ENCODE measurements at regions not wholly inside any gene's neighbourhood (a gene's known extent, or its start where the extent isn't known, plus 50 kb on each side); places are given as distances from the start of the nearest gene placed in this dataset.
A peak's percentile ranks its signal among the peaks of the same experiment; 100 is the strongest.

GRCh38 chr9:79011461-79011860 is 560.3 kb upstream of the TLE4 start:
- H3K27ac Mint-ChIP-seq (ENCODE audit: unreplicated experiment), result no peak overlapping the region
- H3K4me3 Mint-ChIP-seq (ENCODE audit: unreplicated experiment), result no peak overlapping the region
- DNase-seq (ENCODE audit: low spot score), result no peak
- H3K36me3 Mint-ChIP-seq (ENCODE audit: low read depth, unreplicated experiment), result no peaks in the 10 kb centered on the region
- H3K9me3 Mint-ChIP-seq (ENCODE audit: unreplicated experiment), result peaks cover 4% of the 10 kb centered on the region
- H3K4me1 Mint-ChIP-seq (ENCODE audit: unreplicated experiment), result peaks cover 12% of the 10 kb centered on the region
- H3K27me3 Mint-ChIP-seq (ENCODE audit: unreplicated experiment), result peaks cover 1% of the 10 kb centered on the region
- TF ChIP-seq CTCF (IDR thresholded peaks at IDR 0.05; ENCODE audit: unreplicated experiment), result no peak

DNA sequence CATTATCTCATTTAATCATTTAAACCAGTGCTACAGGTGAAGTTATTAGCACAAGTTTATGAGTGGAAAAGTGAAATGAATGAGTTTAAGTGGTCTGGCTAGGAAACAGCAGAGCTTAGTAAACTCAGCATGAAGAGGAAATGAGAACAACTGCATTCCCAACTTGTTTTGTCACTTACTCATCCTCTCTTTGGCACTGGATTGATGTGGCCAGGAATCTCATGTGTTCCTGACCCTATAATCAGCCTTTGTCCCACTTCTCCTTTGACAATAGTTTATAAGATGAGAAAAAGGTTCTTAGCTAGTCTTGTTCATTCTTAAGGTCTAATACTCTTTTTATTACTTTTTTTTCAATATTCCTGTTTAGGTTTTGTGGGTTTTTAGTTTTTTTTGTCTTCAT is 559.2 kb upstream of the TLE4 start:
- H3K27ac Mint-ChIP-seq (ENCODE audit: unreplicated experiment), result no peak overlapping the region
- peaks cover 18% of the 10 kb centered on the region for H3K4me1 Mint-ChIP-seq (ENCODE audit: unreplicated experiment)
- TF ChIP-seq CTCF (IDR thresholded peaks at IDR 0.05; ENCODE audit: unreplicated experiment), result no peak
- H3K4me3 Mint-ChIP-seq (ENCODE audit: unreplicated experiment), result no peak overlapping the region
- H3K27me3 Mint-ChIP-seq (ENCODE audit: unreplicated experiment), result peaks cover 1% of the 10 kb centered on the region
- DNase-seq (ENCODE audit: low spot score), result no peak
- H3K36me3 Mint-ChIP-seq (ENCODE audit: low read depth, unreplicated experiment), result no peaks in the 10 kb centered on the region
- peaks cover 4% of the 10 kb centered on the region for H3K9me3 Mint-ChIP-seq (ENCODE audit: unreplicated experiment)

DNA sequence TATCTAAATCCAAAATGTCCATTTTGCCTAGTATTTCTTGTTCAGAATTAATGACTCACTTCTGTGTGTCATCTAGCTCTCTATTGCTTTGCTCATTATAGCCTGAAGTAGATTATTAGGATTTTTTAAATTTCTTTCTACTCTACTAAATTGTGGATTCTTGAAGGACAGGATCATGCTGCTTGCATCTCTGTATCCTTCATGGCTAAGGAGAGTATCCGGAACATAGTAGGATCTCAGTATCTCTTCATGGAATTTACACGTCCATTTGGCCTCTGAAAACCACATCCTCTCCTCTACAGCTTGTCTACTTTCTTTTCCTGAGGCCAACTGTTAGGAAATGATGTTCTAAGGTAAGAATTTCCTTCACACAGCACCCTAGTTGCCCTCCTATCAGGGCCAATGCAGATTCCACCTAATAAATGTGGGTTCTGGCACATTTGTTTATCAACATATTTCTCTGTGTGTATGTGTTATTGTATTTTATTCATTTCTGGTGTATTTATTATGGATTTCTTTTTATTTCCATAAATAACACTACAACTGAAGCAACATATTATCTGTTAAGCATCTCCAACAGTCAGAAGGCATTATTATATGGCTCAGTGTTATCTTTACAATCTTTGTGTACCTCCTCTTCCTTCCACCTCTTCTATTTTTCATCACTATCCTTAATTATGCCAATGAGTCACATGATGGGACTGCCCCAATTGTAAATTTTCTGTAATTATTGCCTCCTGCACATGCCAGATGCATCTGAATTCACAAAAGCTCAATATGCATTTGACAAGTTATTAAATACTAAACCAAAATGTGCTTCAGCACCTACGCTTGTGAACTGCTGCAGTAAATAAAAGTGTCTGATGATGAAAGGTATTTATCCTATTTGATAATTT is 557.8 kb upstream of the TLE4 start:
- no peak overlapping the region for H3K4me3 Mint-ChIP-seq (ENCODE audit: unreplicated experiment)
- peaks cover 1% of the 10 kb centered on the region for H3K27me3 Mint-ChIP-seq (ENCODE audit: unreplicated experiment)
- H3K27ac Mint-ChIP-seq (ENCODE audit: unreplicated experiment), result peak overlapping the region; percentile 48
- no peak for TF ChIP-seq CTCF (IDR thresholded peaks at IDR 0.05; ENCODE audit: unreplicated experiment)
- no peak for DNase-seq (ENCODE audit: low spot score)
- H3K9me3 Mint-ChIP-seq (ENCODE audit: unreplicated experiment), result peaks cover 4% of the 10 kb centered on the region
- no peaks in the 10 kb centered on the region for H3K36me3 Mint-ChIP-seq (ENCODE audit: low read depth, unreplicated experiment)
- H3K4me1 Mint-ChIP-seq (ENCODE audit: unreplicated experiment), result peaks cover 18% of the 10 kb centered on the region

- H3K36me3 Mint-ChIP-seq (ENCODE audit: low read depth, unreplicated experiment), result no peaks in the 10 kb centered on the region
- no peak overlapping the region for H3K27ac Mint-ChIP-seq (ENCODE audit: unreplicated experiment)
- no peak for TF ChIP-seq CTCF (IDR thresholded peaks at IDR 0.05; ENCODE audit: unreplicated experiment)
- peaks cover 18% of the 10 kb centered on the region for H3K4me1 Mint-ChIP-seq (ENCODE audit: unreplicated experiment)
- H3K27me3 Mint-ChIP-seq (ENCODE audit: unreplicated experiment), result no peaks in the 10 kb centered on the region
- H3K4me3 Mint-ChIP-seq (ENCODE audit: unreplicated experiment), result no peak overlapping the region
- no peaks in the 10 kb centered on the region for H3K9me3 Mint-ChIP-seq (ENCODE audit: unreplicated experiment)
- DNase-seq (ENCODE audit: low spot score), result no peak
These were observed 556.7 kb upstream of the TLE4 start for GRCh38 chr9:79014929-79015699.

- no peak for TF ChIP-seq CTCF (IDR thresholded peaks at IDR 0.05; ENCODE audit: unreplicated experiment)
- H3K9me3 Mint-ChIP-seq (ENCODE audit: unreplicated experiment), result no peaks in the 10 kb centered on the region
- peaks cover 18% of the 10 kb centered on the region for H3K4me1 Mint-ChIP-seq (ENCODE audit: unreplicated experiment)
- H3K36me3 Mint-ChIP-seq (ENCODE audit: low read depth, unreplicated experiment), result no peaks in the 10 kb centered on the region
- no peaks in the 10 kb centered on the region for H3K27me3 Mint-ChIP-seq (ENCODE audit: unreplicated experiment)
- H3K4me3 Mint-ChIP-seq (ENCODE audit: unreplicated experiment), result no peak overlapping the region
- no peak for DNase-seq (ENCODE audit: low spot score)
- no peak overlapping the region for H3K27ac Mint-ChIP-seq (ENCODE audit: unreplicated experiment)
These were observed 555.8 kb upstream of the TLE4 start for GRCh38 chr9:79015951-79016350.
